Trophoblast cell (in vitro differentiated cells and primary cell): ENCODE measurements at regions not wholly inside any gene's neighbourhood (a gene's known extent, or its start where the extent isn't known, plus 50 kb on each side); places are given as distances from the start of the nearest gene placed in this dataset.

ENCODE experiments used
- DNase-seq, 2 donors: peaks; one replicate each; pipeline ENCODE4 v3.0.0-alpha.2; 2016
- H2AFZ ChIP-seq: 2 replicates; pipeline ENCODE4 v1.6.1; 2013; ENCODE audit warnings: low read length, moderate library complexity, mild to moderate bottlenecking; ENCODE audit not compliant: insufficient read depth, poor library complexity
- H2AK5ac ChIP-seq: 2 replicates; pipeline ENCODE4 v1.6.1; 2013; ENCODE audit warnings: mild to moderate bottlenecking, low read length
- H2BK120ac ChIP-seq: 2 replicates; pipeline ENCODE4 v1.6.1; 2013; ENCODE audit warnings: low read length, mild to moderate bottlenecking, moderate library complexity; ENCODE audit not compliant: insufficient read depth, poor library complexity
- H2BK12ac ChIP-seq: 2 replicates; pipeline ENCODE4 v1.6.1; 2013; ENCODE audit warnings: mild to moderate bottlenecking, low read length, moderate library complexity
- H2BK5ac ChIP-seq: 2 replicates; pipeline ENCODE4 v1.6.1; 2013; ENCODE audit warnings: low read length, low read depth, moderate library complexity, mild to moderate bottlenecking; ENCODE audit not compliant: poor library complexity
- H3K14ac ChIP-seq: 2 replicates; pipeline ENCODE4 v1.6.1; 2013; ENCODE audit warnings: mild to moderate bottlenecking, low read length
- H3K18ac ChIP-seq: 2 replicates; pipeline ENCODE4 v1.6.1; 2013; ENCODE audit warnings: mild to moderate bottlenecking, low read length
- H3K23ac ChIP-seq: 2 replicates; pipeline ENCODE4 v1.6.1; 2013; ENCODE audit warnings: low read length
- H3K27ac ChIP-seq: 2 replicates; pipeline ENCODE4 v1.5.1; 2013; ENCODE audit warnings: low read depth, mild to moderate bottlenecking, inconsistent platforms, low read length, moderate library complexity
- H3K27me3 ChIP-seq: 2 replicates; pipeline ENCODE4 v1.6.1; 2013; ENCODE audit warnings: inconsistent platforms, mild to moderate bottlenecking, low read length, moderate library complexity; ENCODE audit not compliant: insufficient read depth
- H3K36me3 ChIP-seq, 2 experiments: 1 replicate in 1 of 2; 2 replicates in 1 of 2; pipeline ENCODE4 v1.6.1; 2013; ENCODE audit warnings: low read length in 2 of 2, mild to moderate bottlenecking in 2 of 2, moderate library complexity in 1 of 2; ENCODE audit not compliant: insufficient read depth in 2 of 2, control insufficient read depth in 1 of 2
- H3K4ac ChIP-seq: 2 replicates; pipeline ENCODE4 v1.6.1; 2013; ENCODE audit warnings: low read depth, mild to moderate bottlenecking, low read length, moderate library complexity
- H3K4me1 ChIP-seq, 2 experiments: 1 replicate in 1 of 2; 2 replicates in 1 of 2; pipeline ENCODE4 v1.6.1; 2013; ENCODE audit warnings: low read length in 2 of 2, mild to moderate bottlenecking in 2 of 2, moderate library complexity in 1 of 2; ENCODE audit not compliant: insufficient read depth in 2 of 2, control insufficient read depth in 1 of 2
- H3K4me2 ChIP-seq: 2 replicates; pipeline ENCODE4 v1.6.1; 2013; ENCODE audit warnings: inconsistent platforms, mild to moderate bottlenecking, low read length, moderate library complexity
- H3K4me3 ChIP-seq: 2 replicates; pipeline ENCODE4 v1.5.1; 2013; ENCODE audit warnings: mild to moderate bottlenecking, low read depth, low read length, inconsistent platforms
- H3K79me1 ChIP-seq: one replicate; pipeline ENCODE4 v1.6.1; 2013; ENCODE audit warnings: low read length
- H3K79me2 ChIP-seq: 2 replicates; pipeline ENCODE4 v1.6.1; 2013; ENCODE audit warnings: low read length, mild to moderate bottlenecking; ENCODE audit not compliant: control insufficient read depth, insufficient read depth, poor library complexity
- H3K9ac ChIP-seq: 2 replicates; pipeline ENCODE4 v1.6.1; 2013; ENCODE audit warnings: mild to moderate bottlenecking, low read length
- H3K9me3 ChIP-seq: 2 replicates; pipeline ENCODE4 v1.6.1; 2013; ENCODE audit warnings: low read depth, mild to moderate bottlenecking, control low read depth, inconsistent platforms, low read length; ENCODE audit not compliant: insufficient read depth
- H4K12ac ChIP-seq: 2 replicates; pipeline ENCODE4 v1.6.1; 2013; ENCODE audit warnings: low read depth, mild to moderate bottlenecking, low read length, moderate library complexity
- H4K8ac ChIP-seq: 2 replicates; pipeline ENCODE4 v1.6.1; 2013; ENCODE audit warnings: low read depth, mild to moderate bottlenecking, low read length, moderate library complexity
- H4K91ac ChIP-seq: one replicate; pipeline ENCODE4 v1.6.1; 2013; ENCODE audit warnings: low read depth, mild to moderate bottlenecking, low read length, moderate library complexity
- WGBS: extraction: QIAGEN DNeasy Blood & Tissue Kit; methylation state at CpG from one replicate; pipeline ENCODE4 v1.1.7; 2013; ENCODE audit warnings: missing lambda C conversion rate; ENCODE audit not compliant: insufficient read length, insufficient coverage; ENCODE audit errors: extremely low coverage; 5-methylcytosine and 5-hydroxymethylcytosine counted together

DNA sequence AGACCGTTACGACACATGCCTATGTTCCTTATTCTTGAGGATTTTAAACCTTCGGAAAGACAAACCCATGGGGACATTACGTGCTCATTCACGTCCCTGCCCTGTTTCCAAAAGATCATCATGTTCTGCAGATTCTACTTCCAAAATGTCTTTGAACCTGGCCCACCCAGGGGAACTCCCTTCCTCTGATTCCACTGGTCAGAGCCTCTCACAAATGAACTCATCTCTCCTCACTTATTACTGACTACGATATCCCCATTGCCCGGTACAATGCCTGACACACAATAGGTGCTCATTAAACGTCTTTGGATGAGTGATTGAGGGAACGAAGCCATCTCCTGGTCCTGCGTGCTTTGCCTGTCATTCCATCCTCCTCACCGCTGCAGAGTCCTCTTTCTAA lies 168.3 kb upstream of the RNF32 start:
- WGBS: no CpG with 5 or more reads among the region's 11 CpGs
- no peak overlapping the region for H3K14ac ChIP-seq
- no peak overlapping the region for H4K12ac ChIP-seq

DNA sequence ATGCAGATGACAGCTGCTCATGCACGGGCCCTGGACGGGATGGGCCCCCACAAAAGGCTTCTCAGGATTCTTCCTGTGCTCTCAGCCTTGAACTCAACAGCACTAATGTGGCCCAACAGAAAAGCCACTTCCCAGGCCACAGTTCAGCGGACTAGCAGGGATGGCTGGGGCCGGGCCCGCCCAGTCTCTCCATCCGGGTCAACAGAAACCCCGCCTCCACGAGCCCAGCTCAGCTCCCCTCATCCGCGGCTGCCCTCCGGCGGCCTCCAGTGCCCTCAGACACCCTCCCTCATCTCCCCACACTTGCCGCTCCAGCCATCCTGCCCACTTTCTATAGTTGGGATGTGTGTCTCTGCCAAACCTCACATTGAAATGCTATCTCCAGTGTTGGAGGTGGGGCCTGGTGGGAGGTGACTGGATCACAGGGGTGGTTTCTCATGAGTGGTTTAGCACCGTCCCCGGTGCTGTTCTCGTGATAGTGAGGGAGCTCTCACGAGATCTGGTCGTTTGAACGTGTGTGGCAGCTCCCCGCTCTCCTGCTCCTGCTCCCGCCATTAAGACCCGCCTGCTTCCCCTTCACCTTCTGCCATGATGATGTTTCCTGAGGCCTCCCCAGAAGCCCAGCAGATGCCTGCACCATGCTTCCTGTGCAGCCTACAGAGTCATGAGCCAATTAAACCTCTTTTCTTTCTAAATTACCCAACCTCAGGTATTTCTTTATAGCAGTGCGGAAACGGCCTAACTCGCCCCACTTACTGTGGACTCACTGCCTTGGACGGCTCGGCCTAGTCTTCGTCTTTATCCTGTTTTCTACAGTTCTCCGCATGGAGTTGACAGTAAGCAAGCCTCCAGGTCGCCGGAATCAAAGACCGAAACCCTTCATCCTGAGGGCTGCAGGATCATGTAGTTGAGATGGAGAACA lies 169.9 kb upstream of the RNF32 start:
- Histone ChIP-seq H3K27ac (no peak overlapping the region), H3K4me3 (no peak overlapping the region), H3K36me3 (no peaks in the 10 kb centered on the region), H2AFZ (no peak overlapping the region), H2BK5ac (no peak overlapping the region), H4K91ac (no peak overlapping the region), H2BK12ac (no peak overlapping the region), H3K79me1 (no peaks in the 10 kb centered on the region), H3K27me3 (no peaks in the 10 kb centered on the region), H4K8ac (no peak overlapping the region), H2BK120ac (no peak overlapping the region), H4K12ac (no peak overlapping the region), H3K4me1 (peaks cover 0 to 7% of the 10 kb centered on the region in 2 experiments), H3K14ac (no peak overlapping the region), H3K9me3 (peaks cover 5% of the 10 kb centered on the region), H2AK5ac (no peak overlapping the region), H3K9ac (no peak overlapping the region), H3K18ac (no peak overlapping the region), H3K4me2 (no peak overlapping the region), H3K79me2 (no peaks in the 10 kb centered on the region), H3K23ac (no peak overlapping the region), H3K4ac (no peak overlapping the region)
- DNase-seq: no peak
- WGBS: no CpG with 5 or more reads among the region's 32 CpGs

More for the DNA sequence above, 168.3 kb upstream of the RNF32 start:
- H3K4ac ChIP-seq: no peak overlapping the region
- H2AFZ ChIP-seq: no peak overlapping the region
- H3K79me1 ChIP-seq: no peaks in the 10 kb centered on the region
- H3K27ac ChIP-seq: no peak overlapping the region
- H3K4me1 ChIP-seq: peaks cover 0 to 9% of the 10 kb centered on the region in 2 experiments
- H3K4me3 ChIP-seq: no peak overlapping the region
- H2BK120ac ChIP-seq: no peak overlapping the region
- H2BK5ac ChIP-seq: no peak overlapping the region
- no peak overlapping the region for H3K4me2 ChIP-seq
- no peak overlapping the region for H4K91ac ChIP-seq
- H3K23ac ChIP-seq: no peak overlapping the region
- no peak overlapping the region for H4K8ac ChIP-seq
- H2AK5ac ChIP-seq: no peak overlapping the region
- no peak overlapping the region for H2BK12ac ChIP-seq
- no peaks in the 10 kb centered on the region for H3K79me2 ChIP-seq
- no peaks in the 10 kb centered on the region for H3K27me3 ChIP-seq
- H3K9ac ChIP-seq: no peak overlapping the region
- no peak overlapping the region for H3K18ac ChIP-seq
- H3K36me3 ChIP-seq: no peaks in the 10 kb centered on the region
- peaks cover 5% of the 10 kb centered on the region for H3K9me3 ChIP-seq
- no peak for DNase-seq

DNA sequence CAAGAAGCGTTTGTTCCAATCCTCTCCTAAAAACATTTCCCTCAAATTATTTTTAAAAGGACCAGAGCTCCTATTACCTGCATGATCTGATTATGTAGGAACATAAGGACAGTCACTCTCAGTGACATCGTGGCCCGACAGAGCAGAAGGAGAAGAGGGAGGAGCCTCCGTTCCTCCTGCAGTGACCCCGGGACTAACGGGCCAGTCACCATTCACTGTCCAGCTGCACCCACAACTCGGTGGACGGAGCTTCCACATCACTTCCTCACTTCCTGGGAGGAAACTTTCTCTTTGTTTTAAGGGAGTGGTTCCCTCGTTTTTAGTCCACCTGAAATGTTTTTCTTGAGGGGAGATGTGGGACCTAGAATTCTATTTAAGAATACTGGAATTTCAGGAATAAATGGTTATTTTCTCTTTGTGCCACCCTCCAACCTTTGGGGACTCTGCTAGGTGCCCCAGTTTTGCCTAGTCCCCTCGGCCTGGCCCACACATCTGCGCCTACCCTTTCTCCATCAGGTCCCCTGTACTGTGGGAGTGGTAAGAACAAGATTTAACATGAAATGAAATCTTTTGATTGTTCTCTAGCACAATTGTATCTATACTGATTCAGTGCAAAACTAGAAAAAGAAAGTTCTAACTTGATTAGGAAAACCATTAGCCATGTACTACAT lies 173.5 kb upstream of the RNF32 start:
- H2AFZ ChIP-seq: no peak overlapping the region
- H3K27me3 ChIP-seq: no peaks in the 10 kb centered on the region
- no peak overlapping the region for H4K12ac ChIP-seq
- H3K9ac ChIP-seq: no peak overlapping the region
- H3K79me1 ChIP-seq: no peaks in the 10 kb centered on the region
- H3K23ac ChIP-seq: no peak overlapping the region
- H3K14ac ChIP-seq: no peak overlapping the region
- no peak overlapping the region for H2BK120ac ChIP-seq
- H2AK5ac ChIP-seq: no peak overlapping the region
- H2BK12ac ChIP-seq: no peak overlapping the region
- H3K27ac ChIP-seq: no peak overlapping the region
- H3K4me2 ChIP-seq: no peak overlapping the region
- WGBS: no CpG with 5 or more reads among the region's 11 CpGs
- no peak overlapping the region for H2BK5ac ChIP-seq
- H4K8ac ChIP-seq: no peak overlapping the region
- H3K4me3 ChIP-seq: no peak overlapping the region
- no peaks in the 10 kb centered on the region for H3K36me3 ChIP-seq
- no peak overlapping the region for H3K4ac ChIP-seq
- no peak overlapping the region for H4K91ac ChIP-seq
- H3K4me1 ChIP-seq: no peaks in the 10 kb centered on the region
- H3K18ac ChIP-seq: no peak overlapping the region
- no peak for DNase-seq
- no peaks in the 10 kb centered on the region for H3K79me2 ChIP-seq
- peaks cover 12% of the 10 kb centered on the region for H3K9me3 ChIP-seq

DNA sequence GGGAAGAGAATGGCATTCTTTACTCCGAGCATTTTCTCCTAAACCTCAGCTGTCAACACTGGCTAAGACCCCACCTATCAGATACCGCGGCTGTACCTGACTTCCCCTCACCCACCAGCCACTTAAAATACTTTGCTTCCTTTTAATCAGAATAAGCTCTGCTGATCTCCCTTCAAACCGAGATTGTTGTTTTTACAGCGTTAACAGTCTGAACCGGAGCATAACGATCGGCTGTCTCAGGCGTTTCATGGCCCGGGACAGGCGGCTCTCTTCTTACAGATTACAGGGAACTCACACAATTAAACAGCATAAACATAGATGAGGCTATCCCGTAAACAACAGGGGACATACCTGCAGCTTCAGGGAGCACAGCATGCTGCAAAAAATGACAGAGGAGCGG lies 174.3 kb upstream of the RNF32 start:
- WGBS: no CpG with 5 or more reads among the region's 13 CpGs
- H3K4me3 ChIP-seq: no peak overlapping the region
- H3K79me2 ChIP-seq: no peaks in the 10 kb centered on the region
- no peak overlapping the region for H3K18ac ChIP-seq
- H3K27me3 ChIP-seq: no peaks in the 10 kb centered on the region
- H3K14ac ChIP-seq: no peak overlapping the region
- no peaks in the 10 kb centered on the region for H3K4me1 ChIP-seq
- H3K9ac ChIP-seq: no peak overlapping the region
- no peak overlapping the region for H2BK5ac ChIP-seq
- no peak overlapping the region for H4K8ac ChIP-seq
- no peak overlapping the region for H3K4me2 ChIP-seq
- no peaks in the 10 kb centered on the region for H3K36me3 ChIP-seq
- H2BK12ac ChIP-seq: no peak overlapping the region
- H2BK120ac ChIP-seq: no peak overlapping the region
- no peak overlapping the region for H2AFZ ChIP-seq
- no peak overlapping the region for H3K23ac ChIP-seq
- no peak overlapping the region for H2AK5ac ChIP-seq
- H4K91ac ChIP-seq: no peak overlapping the region
- no peaks in the 10 kb centered on the region for H3K79me1 ChIP-seq
- H3K27ac ChIP-seq: no peak overlapping the region
- H4K12ac ChIP-seq: no peak overlapping the region
- H3K9me3 ChIP-seq: peaks cover 14% of the 10 kb centered on the region
- DNase-seq: no peak
- H3K4ac ChIP-seq: no peak overlapping the region
